Left colon (tissue), 2 donors: ENCODE measurements at regions not wholly inside any gene's neighbourhood (a gene's known extent, or its start where the extent isn't known, plus 50 kb on each side); places are given as distances from the start of the nearest gene placed in this dataset.
"Not testable (repeated sequence)": the region's sequence is repeated elsewhere in the genome, so short reads cannot be mapped to it uniquely, and the experiment has no call there.

ENCODE experiments used
- ATAC-seq: fragments of 200-7000 bp; cut with Tn5 transposase; one replicate; pipeline ENCODE4 v1.9.1; 2020; ENCODE audit warnings: mild to moderate bottlenecking, moderate library complexity
- DNase-seq, 2 donors: peaks; one replicate each; pipeline ENCODE4 v3.0.0-alpha.2; 2020
- intact Hi-C, 2 donors: fragments of 100-400 bp; cut with DNase I in 1 of 2; cut with micrococcal nuclease in 1 of 2; formaldehyde crosslinking; loops; one replicate each; pipeline versions ENCODE4 v1.11.2 to v1.14.0; 2022; cut with DNase I, micrococcal nuclease
- donor health status: DM: no; HTN: no; CAD: no.
- donor health status: DM: yes; HTN: yes; CAD: no.

DNA sequence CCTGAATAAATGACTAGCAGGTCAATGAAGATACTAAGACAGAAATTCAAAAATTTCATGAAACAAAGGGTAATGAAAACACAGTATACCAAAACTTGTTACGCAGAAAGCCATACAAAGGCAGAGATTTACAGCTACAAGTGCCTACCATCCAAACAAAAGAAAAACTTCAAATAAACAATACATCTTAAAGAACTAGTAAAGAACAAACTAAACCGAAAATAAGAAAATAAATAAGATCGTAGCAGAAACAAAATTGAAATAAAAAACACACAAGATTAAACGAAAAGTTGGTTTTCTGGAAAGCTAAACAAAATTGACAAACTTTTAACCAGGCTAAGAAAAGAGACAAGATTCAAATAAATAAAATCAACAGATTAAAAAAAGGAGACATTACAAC, 51.5 kb downstream of the VPREB1 start:
- ATAC-seq, DNase-seq, intact Hi-C loops: not testable (repeated sequence)

- DNase-seq (peak in 1 of 2 donors; percentile 33), ATAC-seq (peak; percentile 28)
- intact Hi-C loops = not testable (repeated sequence)
Measured at GRCh38 chr22:22297159-22297793, 52.7 kb downstream of the VPREB1 start.

DNA sequence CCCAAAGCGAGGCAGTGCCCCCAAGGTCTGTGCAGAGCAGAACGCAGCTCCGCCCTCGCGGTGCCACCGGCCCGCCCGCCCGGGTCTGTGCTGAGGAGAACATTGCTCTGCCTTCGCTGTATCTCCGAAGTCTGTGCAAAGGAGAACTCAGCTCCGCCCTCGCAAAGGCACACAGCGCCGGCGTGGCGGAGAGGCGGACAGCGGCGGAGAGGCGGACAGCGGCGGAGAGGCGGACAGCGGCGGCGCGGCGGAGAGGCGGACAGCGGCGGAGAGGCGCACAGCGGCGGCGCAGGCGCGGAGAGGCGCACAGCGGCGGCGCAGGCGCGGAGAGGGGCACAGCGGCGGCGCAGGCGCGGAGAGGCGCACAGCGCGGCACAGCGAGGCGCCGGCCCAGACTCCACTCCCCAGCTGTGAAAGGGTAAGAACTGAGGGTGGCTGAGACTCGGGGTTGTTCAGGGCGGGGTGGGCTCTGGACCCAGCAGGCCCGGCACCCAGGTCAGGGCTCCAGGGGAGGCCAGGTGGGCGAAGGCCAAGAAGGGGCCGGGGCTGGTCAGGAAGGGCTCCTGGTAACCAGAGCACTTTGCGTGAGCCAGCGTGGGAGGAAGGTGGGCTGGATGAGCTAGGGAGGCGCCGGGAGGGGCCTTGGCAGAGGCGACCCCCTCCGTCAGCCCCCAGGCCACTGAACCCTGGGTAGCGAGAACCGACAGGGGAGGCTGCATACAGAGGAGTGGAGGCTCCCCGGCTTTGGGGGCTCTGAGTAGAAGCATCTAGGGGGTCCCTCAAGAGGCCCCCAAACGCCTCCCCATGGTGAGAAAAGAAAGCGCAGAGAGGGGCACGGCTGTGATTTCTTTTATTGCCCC, 53.4 kb downstream of the VPREB1 start:
- DNase-seq (peak; percentile 43 to 72), ATAC-seq (peak; percentile 100)
- intact Hi-C loops = not testable (repeated sequence)

DNA sequence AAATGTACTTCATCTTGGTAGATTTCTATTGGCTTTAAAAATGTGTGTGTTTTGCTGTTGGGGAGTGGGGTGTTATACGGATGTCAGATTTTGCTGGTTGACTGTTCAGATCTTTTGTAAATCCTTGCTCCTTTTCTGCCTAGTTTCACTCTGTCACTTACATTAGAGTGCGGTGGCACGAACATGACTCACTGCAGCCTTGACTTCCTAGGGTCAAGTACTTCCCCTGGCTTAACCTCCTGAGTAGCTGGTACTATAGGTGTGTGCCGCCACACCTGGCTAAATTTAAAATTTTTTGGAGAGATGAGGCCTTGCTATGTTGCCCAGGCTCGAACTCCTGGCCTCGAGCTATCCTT, 54.0 kb downstream of the VPREB1 start:
- intact Hi-C loops, ATAC-seq, DNase-seq: not testable (repeated sequence)

DNA sequence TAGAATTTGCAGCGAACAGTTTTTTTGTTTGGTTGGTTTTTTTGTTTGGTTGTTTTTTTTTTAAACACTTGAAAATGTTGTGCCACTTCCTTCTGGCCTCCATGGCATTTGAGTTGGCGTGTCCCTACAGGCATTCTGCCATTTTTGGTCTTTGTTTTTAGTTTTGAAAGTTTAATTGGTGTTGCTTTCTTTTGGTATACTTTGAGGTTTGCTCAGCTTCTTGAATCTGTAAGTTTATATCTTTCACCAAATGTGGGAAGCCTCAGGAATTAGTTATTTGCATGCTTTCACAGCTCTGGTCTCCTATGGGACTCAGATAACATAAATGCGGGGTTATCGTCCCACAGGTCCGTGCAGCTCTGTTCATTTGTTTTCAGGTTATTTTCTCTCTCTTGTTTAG, 55.9 kb downstream of the VPREB1 start:
- DNase-seq, intact Hi-C loops, ATAC-seq: not testable (repeated sequence)

- DNase-seq, intact Hi-C loops, ATAC-seq: not testable (repeated sequence)
Measured at GRCh38 chr22:22300946-22301345, 56.4 kb downstream of the VPREB1 start.

DNA sequence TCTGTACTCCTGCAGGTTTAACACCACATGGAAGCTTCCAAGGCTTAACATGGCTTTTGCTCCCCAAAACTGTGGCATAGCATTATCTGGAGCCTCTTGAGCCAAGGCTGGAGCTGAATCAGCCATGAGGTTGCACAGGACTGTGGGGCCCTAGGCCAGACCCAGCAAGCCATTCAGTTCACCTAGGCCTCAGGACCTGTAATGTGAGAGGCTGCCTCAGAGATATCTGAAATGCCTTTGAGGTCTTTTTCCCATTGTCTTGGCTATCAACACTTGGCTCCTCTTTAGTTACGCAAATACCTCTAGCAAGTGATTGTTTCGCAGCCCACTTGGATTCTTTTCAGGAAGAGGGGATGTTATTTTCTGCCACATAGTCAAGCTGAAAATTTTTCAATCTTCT, 72.0 kb downstream of the VPREB1 start:
- intact Hi-C loops = no loop called here
- DNase-seq (no peak), ATAC-seq (no peak)

DNA sequence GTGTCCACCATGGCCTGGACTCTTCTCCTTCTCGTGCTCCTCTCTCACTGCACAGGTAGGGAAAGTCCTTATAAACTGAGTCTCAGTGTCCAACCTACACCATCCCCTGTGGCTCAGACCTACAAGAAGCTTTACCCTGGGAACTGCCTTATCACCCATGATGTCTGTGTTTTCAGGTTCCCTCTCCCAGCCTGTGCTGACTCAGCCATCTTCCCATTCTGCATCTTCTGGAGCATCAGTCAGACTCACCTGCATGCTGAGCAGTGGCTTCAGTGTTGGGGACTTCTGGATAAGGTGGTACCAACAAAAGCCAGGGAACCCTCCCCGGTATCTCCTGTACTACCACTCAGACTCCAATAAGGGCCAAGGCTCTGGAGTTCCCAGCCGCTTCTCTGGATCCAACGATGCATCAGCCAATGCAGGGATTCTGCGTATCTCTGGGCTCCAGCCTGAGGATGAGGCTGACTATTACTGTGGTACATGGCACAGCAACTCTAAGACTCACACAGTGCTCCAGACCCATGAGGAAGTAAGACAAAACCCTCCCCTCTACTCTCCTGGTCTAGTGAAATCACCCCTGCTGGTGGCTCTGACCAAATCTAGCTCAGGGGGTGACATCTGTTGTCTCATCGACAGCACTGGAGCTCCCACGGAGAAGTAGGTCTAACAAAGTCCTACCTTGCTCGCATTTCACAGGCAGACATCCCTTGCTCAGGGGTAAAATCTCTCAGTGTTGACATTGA, 74.3 kb downstream of the VPREB1 start:
- ATAC-seq = no peak
- intact Hi-C loops = no loop called here
- no peak for DNase-seq

GRCh38 chr22:22321743-22322611, 77.4 kb downstream of the VPREB1 start:
- intact Hi-C loops = not testable (repeated sequence)
- ATAC-seq (peak; percentile 92), DNase-seq (peak; percentile 46 to 60)

DNA sequence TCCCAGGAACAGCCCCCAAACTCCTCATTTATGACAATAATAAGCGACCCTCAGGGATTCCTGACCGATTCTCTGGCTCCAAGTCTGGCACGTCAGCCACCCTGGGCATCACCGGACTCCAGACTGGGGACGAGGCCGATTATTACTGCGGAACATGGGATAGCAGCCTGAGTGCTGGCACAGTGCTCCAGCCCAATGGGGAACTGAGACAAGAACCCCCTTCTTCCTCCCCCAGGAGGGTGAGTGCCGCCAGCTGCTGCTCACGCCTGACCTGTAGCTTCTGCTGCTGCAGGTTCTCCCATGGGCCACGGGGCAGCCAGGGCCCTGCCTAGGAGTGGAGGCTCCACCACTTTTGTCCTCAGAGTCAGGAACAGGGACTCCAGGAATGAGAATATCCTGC, 78.2 kb downstream of the VPREB1 start:
- DNase-seq (no peak), ATAC-seq (no peak)
- intact Hi-C loops = no loop called here

DNA sequence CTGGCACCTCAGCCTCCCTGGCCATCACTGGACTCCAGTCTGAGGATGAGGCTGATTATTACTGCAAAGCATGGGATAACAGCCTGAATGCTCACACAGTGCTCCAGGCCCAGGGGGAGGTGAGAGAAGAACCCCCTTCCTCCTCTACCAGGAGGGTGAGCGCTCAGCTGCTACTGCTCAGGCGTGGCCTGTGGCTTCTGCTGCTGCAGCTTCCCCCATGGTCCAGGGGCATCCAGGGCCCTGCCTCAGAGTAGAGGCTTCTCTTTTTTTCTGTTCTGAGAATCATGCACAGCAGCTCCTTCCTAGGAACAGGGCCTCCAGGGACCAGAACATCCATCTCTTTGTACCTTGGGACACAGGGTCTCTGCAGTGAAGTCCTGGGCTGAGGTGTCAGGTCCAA, 83.1 kb downstream of the VPREB1 start:
- ATAC-seq (no peak), DNase-seq (no peak)
- intact Hi-C loops = no loop called here

DNA sequence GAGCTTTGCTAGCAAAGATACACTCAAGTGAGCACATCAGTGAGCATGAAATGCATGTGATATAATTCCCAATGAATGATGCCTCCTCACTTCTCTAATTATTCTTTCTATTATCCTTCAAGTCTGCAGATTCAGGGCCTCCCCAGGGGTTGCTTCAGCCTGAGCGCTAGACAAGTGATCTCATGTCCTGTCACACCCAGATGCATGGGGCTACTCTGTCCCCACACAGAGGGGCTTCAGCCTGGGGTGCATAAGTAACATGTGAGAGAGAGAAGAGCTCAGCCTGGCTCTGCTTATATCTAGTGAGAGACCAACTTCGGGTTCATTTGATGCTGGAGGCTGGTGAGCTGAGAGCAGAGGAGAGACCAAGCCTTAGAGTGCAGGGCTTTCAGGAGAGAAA, 85.2 kb downstream of the VPREB1 start:
- intact Hi-C loops = no loop called here
- ATAC-seq = no peak
- no peak for DNase-seq

DNA sequence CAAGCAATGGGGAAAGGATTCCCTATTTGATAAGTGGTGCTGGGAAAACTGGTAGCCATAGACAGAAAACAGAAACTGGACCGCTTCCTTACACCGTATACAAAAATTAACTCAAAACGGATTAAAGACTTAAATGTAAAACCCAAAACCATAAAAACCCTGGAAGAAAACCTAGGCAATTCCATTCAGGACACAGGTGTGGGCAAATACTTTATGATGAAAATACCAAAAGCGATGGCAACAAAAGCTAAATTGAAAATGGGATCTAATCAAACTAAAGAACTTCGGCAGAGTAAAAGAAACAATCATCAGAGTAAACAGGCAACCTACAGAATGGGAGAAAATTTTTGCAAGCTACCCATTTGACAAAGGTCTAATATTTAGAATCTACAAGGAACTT, 91.1 kb downstream of the VPREB1 start:
- intact Hi-C loops, ATAC-seq, DNase-seq: not testable (repeated sequence)

DNA sequence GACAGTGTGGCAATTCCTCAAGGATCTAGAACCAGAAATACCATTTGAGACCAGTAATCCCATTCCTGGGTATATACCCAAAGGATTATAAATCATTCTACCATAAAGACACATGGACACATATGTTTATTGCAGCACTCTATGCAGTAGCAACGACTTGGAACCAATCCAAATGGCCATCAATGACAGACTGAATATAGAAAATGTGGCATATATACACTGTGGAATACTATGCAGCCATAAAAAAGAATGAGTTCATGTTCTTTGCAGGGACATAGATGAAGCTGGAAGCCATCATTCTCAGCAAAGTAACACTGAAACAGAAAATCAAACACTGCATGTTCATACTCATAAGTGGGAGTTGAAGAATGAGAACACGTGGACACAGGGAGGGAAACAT, 91.7 kb downstream of the VPREB1 start:
- intact Hi-C loops, DNase-seq, ATAC-seq: not testable (repeated sequence)

DNA sequence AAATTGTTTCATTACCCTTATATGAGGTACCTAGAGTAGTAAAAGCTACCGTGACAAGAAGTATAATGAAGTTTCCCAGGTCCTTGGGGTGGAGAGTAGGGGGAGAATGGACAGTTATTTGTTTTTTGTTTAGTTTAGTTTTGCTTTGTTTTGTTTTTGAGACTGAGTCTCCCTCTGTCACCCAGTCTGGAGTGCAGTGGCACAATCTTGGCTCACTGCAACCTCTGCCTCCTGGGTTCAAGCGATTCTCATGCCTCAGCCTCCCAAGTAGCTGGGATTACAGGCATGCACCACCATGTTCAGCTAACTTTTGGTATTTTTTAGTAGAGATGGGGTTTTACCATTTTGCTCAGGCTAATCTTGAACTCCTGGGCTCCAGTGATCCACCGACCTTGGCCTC, 94.2 kb downstream of the VPREB1 start:
- intact Hi-C loops, ATAC-seq, DNase-seq: not testable (repeated sequence)

GRCh38 chr22:22341736-22342135, 97.2 kb downstream of the VPREB1 start:
- ATAC-seq = no peak

DNA sequence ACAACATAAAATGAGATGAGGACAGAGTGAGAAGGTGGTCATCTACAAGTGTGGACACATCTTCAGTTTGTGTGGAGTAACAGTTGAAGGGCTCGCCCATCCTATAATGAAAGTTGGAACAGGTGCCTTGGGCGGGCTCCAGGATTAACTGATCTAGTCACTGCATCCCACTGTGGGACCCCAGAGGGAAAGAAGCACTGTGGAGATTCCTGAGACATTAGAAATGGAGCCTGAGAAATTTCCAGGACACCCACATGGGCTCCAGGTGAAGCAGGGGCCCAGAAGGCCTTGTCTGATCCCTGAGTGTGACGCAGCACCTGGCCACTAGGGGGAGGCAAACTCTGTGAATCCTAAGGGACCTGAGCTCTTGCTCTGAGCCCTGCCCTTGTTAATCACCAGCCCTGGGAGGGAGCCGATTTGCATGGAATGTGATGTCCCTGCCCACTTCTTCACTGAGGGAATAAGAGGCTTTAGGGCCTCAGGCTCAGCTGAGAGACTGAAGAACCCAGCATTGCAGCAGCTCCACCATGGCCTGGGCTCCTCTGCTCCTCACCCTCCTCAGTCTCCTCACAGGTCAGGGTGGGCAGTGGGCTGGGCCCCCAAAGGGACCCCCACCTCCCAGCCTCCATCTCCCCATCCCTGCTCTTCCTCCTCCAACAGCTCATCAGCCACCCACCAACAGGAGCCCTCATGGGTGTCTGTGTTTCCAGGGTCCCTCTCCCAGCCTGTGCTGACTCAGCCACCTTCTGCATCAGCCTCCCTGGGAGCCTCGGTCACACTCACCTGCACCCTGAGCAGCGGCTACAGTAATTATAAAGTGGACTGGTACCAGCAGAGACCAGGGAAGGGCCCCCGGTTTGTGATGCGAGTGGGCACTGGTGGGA, 98.4 kb downstream of the VPREB1 start:
- ATAC-seq (peak; percentile 97), DNase-seq (peak; percentile 73 to 85)
- intact Hi-C loops = no loop called here

More at GRCh38 chr22:22341736-22342135, 97.2 kb downstream of the VPREB1 start:
- DNase-seq = no peak
- intact Hi-C loops = no loop called here
